ENCODE measurements at regions not wholly inside any gene's neighbourhood (a gene's known extent, or its start where the extent isn't known, plus 50 kb on each side); places are given as distances from the start of the nearest gene placed in this dataset.

DNA sequence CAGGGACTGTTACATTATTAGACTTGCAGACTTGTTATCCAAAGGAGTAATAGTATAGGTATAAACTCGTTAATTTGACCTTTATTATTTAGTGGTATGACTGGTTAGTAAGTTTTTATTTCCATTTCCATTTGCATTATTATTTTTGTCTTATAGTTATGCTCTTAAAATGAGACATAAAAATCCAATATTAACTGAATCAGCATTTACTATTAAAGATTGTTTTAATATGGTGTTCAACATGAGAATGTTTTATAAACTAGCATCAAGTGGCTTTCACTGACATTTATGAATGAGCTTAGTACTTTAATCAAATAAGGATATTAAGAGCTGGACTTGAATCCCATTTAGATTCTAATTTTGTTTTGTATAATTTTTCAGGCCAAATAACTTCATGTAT is 228.1 kb upstream of the HAND2 start:
- H3K4me1 ChIP-seq (ENCODE audit: insufficient read depth), result peaks cover 2% of the 10 kb centered on the region
- WGBS, 3 donors, result 27 to 43% (median 35%) methylated on average over 1 of the region's 1 CpG
- no peak overlapping the region for H3K4me3 ChIP-seq
- no peaks in the 10 kb centered on the region for H3K9me3 ChIP-seq
- intact Hi-C loops (cut with DNase I), result no loop called here
- no peaks in the 10 kb centered on the region for H3K27me3 ChIP-seq
- TF ChIP-seq EP300 (IDR thresholded peaks at IDR 0.05), result no peak
- no peak for TF ChIP-seq POLR2A (IDR thresholded peaks at IDR 0.05)
- no peak for TF ChIP-seq CTCF (IDR thresholded peaks at IDR 0.05)
- no peaks in the 10 kb centered on the region for H3K36me3 ChIP-seq
- DNase-seq, result no peak
- H3K27ac ChIP-seq, result no peak overlapping the region

- Histone ChIP-seq H3K27me3 (no peaks in the 10 kb centered on the region), H3K4me3 (no peak overlapping the region), H3K36me3 (no peaks in the 10 kb centered on the region), H3K9me3 (no peaks in the 10 kb centered on the region), H3K27ac (no peak overlapping the region), H3K4me1 (ENCODE audit: insufficient read depth) (no peaks in the 10 kb centered on the region)
- TF ChIP-seq CTCF (IDR thresholded peaks at IDR 0.05), result no peak
- no peak for TF ChIP-seq POLR2A (IDR thresholded peaks at IDR 0.05)
- TF ChIP-seq EP300 (IDR thresholded peaks at IDR 0.05), result no peak
- 37 to 51% (median 43%) methylated on average over 1 of the region's 1 CpG for WGBS, 3 donors
- intact Hi-C loops (cut with DNase I), result no loop called here
- DNase-seq, result no peak
Measured at GRCh38 chr4:173753408-173753807, 223.4 kb upstream of the HAND2 start.

- Histone ChIP-seq H3K9me3 (no peaks in the 10 kb centered on the region), H3K4me3 (no peak overlapping the region), H3K4me1 (ENCODE audit: insufficient read depth) (no peaks in the 10 kb centered on the region), H3K27me3 (no peaks in the 10 kb centered on the region), H3K27ac (no peak overlapping the region), H3K36me3 (no peaks in the 10 kb centered on the region)
- DNase-seq, result no peak
- WGBS, 3 donors, result 54 to 62% (median 61%) methylated on average over 7 of the region's 7 CpGs
- intact Hi-C loops (cut with DNase I), result no loop called here
- TF ChIP-seq POLR2A (IDR thresholded peaks at IDR 0.05), result no peak
- no peak for TF ChIP-seq EP300 (IDR thresholded peaks at IDR 0.05)
- TF ChIP-seq CTCF (IDR thresholded peaks at IDR 0.05), result no peak
Measured at GRCh38 chr4:173752610-173753230, 222.7 kb upstream of the HAND2 start.

DNA sequence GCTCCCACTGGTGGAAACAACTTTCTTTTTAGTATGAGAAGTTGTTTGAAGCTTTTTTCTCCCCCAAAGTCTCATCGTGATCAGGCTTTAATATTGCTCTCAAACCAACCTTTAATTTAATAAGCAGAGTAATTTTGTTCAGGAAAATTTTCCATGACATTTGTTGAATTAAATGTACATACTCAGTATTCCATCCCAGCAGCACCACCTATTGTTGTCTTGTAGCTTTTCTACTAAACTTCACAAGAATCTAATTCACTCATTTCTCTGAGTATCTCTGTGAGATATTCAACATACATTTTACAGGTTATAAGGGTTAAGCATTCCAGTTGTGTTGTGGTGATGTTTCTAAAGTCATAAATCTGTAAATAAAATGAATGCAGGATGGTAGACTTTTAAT is 218.3 kb upstream of the HAND2 start:
- H3K27me3 ChIP-seq, result no peaks in the 10 kb centered on the region
- DNase-seq, result no peak
- no peaks in the 10 kb centered on the region for H3K9me3 ChIP-seq
- no peaks in the 10 kb centered on the region for H3K4me1 ChIP-seq (ENCODE audit: insufficient read depth)
- H3K36me3 ChIP-seq, result no peaks in the 10 kb centered on the region
- TF ChIP-seq EP300 (IDR thresholded peaks at IDR 0.05) (no peak), CTCF (IDR thresholded peaks at IDR 0.05) (no peak), POLR2A (IDR thresholded peaks at IDR 0.05) (no peak)
- H3K4me3 ChIP-seq, result no peak overlapping the region
- 19 to 29% (median 28%) methylated on average over 1 of the region's 1 CpG for WGBS, 3 donors
- intact Hi-C loops (cut with DNase I), result loop anchor here in 1 of 4 donors (10.0 kb wide), 1 partner anchor 244 kb away; no protein-coding TSS in a partner anchor
- H3K27ac ChIP-seq, result no peak overlapping the region
